Peyer's patch (tissue), 4 donors: ENCODE measurements at regions not wholly inside any gene's neighbourhood (a gene's known extent, or its start where the extent isn't known, plus 50 kb on each side); places are given as distances from the start of the nearest gene placed in this dataset.
"Not testable (repeated sequence)": the region's sequence is repeated elsewhere in the genome, so short reads cannot be mapped to it uniquely, and the experiment has no call there.

Source experiments
- DNase-seq, 3 donors: peaks; one replicate each; pipeline ENCODE4 v3.0.0-alpha.2; 2017 to 2019
- H3K27ac ChIP-seq, 4 donors: fragments of 200-600 bp; sonication (generic); one replicate each; pipeline ENCODE4 v1.5.1; 2016 to 2019
- H3K27me3 ChIP-seq, 2 donors: fragments of 200-600 bp; sonication (generic); one replicate each; pipeline ENCODE4 v1.5.1; 2019
- H3K36me3 ChIP-seq, 3 donors: fragments of 200-600 bp; sonication (generic); one replicate each; pipeline ENCODE4 v1.5.1; 2016 to 2019
- H3K4me1 ChIP-seq, 4 donors: fragments of 200-600 bp; sonication (generic); one replicate each; pipeline ENCODE4 v1.5.1; 2016 to 2019
- H3K4me3 ChIP-seq, 4 donors: fragments of 200-600 bp; sonication (generic); 1 replicate in 3 of 4; 2 replicates in 1 of 4; pipeline ENCODE4 v1.5.1; 2016 to 2019; ENCODE audit warnings: mild to moderate bottlenecking in 1 of 4
- H3K9me3 ChIP-seq, 4 donors: fragments of 200-600 bp; sonication (generic); one replicate each; pipeline ENCODE4 v1.5.1; 2016 to 2019; ENCODE audit warnings: mild to moderate bottlenecking in 1 of 4
- POLR2A ChIP-seq, 2 donors: fragments of 450-650 bp; IDR thresholded peaks; one replicate each; pipeline ENCODE4 v1.5.1; 2017; ENCODE audit warnings: antibody characterized with exemption in 2 of 2, mild to moderate bottlenecking in 2 of 2, moderate library complexity in 2 of 2
- TF ChIP-seq, protein P1 (sequence below), 6 experiments: fragments of 450-650 bp in 4 of 6; fragments of 200-600 bp in 2 of 6; sonication (generic) in 1 of 6; IDR thresholded peaks; one replicate each; pipeline ENCODE4 v1.5.1; 2017 to 2019; ENCODE audit warnings: antibody characterized with exemption in 6 of 6, mild to moderate bottlenecking in 3 of 6, moderate library complexity in 1 of 6

DNA sequence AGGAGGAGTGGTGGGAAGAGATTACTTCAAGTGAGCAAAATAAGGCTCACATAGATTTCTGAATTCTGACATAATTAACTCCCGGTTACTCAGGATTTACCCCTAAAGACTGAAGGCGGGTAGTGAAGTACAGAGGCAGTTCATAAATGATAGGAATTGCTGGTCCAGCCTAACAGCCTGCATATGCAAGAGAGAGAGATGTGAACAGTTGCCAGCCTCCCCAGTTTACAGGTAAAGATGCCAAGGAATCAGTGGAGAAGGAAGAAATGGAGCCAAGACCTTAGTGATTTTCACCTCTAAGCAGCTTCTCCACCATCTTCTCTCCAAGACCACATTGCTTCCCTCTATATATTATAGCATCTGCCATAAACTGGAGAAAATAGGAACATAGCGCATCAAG is 91.8 kb upstream of the THUMPD2 start:
- no peak overlapping the region for H3K4me3 ChIP-seq
- no peaks in the 10 kb centered on the region for H3K36me3 ChIP-seq
- no peaks in the 10 kb centered on the region for H3K27me3 ChIP-seq
- no peak for DNase-seq
- H3K9me3 ChIP-seq: no peaks in the 10 kb centered on the region
- TF ChIP-seq, protein P1, sequence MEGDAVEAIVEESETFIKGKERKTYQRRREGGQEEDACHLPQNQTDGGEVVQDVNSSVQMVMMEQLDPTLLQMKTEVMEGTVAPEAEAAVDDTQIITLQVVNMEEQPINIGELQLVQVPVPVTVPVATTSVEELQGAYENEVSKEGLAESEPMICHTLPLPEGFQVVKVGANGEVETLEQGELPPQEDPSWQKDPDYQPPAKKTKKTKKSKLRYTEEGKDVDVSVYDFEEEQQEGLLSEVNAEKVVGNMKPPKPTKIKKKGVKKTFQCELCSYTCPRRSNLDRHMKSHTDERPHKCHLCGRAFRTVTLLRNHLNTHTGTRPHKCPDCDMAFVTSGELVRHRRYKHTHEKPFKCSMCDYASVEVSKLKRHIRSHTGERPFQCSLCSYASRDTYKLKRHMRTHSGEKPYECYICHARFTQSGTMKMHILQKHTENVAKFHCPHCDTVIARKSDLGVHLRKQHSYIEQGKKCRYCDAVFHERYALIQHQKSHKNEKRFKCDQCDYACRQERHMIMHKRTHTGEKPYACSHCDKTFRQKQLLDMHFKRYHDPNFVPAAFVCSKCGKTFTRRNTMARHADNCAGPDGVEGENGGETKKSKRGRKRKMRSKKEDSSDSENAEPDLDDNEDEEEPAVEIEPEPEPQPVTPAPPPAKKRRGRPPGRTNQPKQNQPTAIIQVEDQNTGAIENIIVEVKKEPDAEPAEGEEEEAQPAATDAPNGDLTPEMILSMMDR (IDR thresholded peaks at IDR 0.05): no peak
- TF ChIP-seq POLR2A (IDR thresholded peaks at IDR 0.05): no peak
- no peak overlapping the region for H3K27ac ChIP-seq
- H3K4me1 ChIP-seq: no peaks in the 10 kb centered on the region

DNA sequence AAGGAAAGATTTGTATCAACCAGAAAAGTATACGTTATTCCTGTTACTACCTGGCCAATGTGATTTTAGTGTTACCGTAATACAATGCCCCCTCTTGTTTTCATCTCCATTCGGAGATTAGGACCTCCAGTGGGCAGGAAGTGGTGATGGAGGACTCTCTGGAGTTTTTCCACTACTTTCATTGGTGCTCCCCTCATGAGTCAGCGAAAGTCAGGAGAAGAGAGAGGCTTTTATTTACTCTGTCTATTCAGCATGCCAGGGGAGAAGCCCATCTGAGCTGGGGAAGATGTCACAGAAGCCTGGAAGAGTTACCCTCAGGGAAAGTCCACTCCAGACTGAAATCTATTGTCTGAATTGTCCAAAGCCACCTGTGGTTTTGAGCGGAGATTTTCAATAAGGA is 88.2 kb upstream of the THUMPD2 start:
- Histone ChIP-seq H3K4me3 (no peak overlapping the region), H3K36me3 (no peaks in the 10 kb centered on the region), H3K4me1 (no peaks in the 10 kb centered on the region), H3K27ac (no peak overlapping the region), H3K27me3 (no peaks in the 10 kb centered on the region), H3K9me3 (no peaks in the 10 kb centered on the region)
- TF ChIP-seq POLR2A (IDR thresholded peaks at IDR 0.05): no peak
- TF ChIP-seq, protein P1 (IDR thresholded peaks at IDR 0.05): no peak
- DNase-seq: no peak

DNA sequence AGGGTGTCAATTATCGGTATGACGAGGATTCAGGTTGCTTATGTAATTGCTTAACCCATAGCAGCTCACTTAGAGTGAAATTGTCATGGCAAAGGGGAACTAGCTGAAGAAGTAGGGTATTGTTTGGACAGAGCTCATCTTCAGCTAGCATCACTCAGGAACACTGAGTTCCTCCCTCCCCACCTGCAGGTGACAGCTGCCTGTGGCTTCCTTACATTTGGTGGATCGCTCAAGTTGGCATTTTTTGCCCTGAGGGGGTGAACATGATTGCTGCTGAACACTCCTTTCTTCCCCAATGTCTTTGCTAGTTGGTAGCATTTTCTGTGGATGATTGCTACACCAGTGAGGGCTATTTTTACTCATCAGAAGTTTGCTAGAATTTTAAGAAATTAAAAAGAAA is 86.7 kb upstream of the THUMPD2 start:
- no peaks in the 10 kb centered on the region for H3K36me3 ChIP-seq
- no peak for DNase-seq
- H3K9me3 ChIP-seq: no peaks in the 10 kb centered on the region
- no peak overlapping the region for H3K27ac ChIP-seq
- no peak for TF ChIP-seq POLR2A (IDR thresholded peaks at IDR 0.05)
- TF ChIP-seq, protein P1 (IDR thresholded peaks at IDR 0.05): no peak
- H3K4me1 ChIP-seq: no peaks in the 10 kb centered on the region
- H3K27me3 ChIP-seq: no peaks in the 10 kb centered on the region
- H3K4me3 ChIP-seq: no peak overlapping the region

DNA sequence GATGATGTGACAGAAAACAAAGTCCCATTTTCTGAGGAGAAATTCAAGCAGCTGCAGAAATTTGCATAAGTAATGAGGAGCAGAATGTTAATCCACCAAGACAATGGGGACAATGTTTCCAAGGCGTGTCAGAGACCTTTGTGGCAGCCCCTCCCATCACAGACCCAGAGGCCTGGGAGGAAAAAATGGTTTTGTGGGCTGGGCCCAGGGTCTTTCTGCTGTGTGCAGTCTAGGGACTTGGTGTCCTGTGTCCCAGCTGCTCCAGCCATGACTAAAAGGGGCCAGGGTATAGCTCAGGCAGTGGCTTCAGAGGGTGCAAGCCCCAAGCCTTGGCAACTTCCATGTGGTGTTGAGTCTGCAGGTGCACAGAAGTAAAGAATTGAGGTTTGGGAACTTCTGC is 84.6 kb upstream of the THUMPD2 start:
- not testable (repeated sequence) for DNase-seq, H3K9me3 ChIP-seq

DNA sequence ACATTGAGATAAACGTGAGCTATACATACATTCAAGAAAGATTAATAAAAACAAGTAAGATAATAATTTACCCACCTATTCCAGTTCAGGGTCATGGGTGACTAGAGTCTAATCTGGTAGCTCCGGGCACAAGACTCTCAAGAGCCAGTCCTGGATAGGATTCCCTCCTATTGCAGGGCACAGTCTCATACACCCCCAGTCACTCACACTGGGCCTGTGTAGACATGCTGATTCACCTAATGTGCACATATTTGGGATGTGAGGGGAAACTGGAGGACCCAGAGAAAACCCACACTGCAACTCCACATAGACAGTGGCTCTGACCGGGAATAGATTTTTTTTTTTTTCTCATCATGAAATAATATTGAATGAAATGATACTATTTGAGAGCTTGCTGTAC is 81.5 kb upstream of the THUMPD2 start:
- H3K27ac ChIP-seq: no peak overlapping the region

More for the DNA sequence above, 84.6 kb upstream of the THUMPD2 start:
- not testable (repeated sequence) for H3K36me3 ChIP-seq, H3K27ac ChIP-seq, H3K27me3 ChIP-seq, H3K4me1 ChIP-seq, H3K4me3 ChIP-seq

DNA sequence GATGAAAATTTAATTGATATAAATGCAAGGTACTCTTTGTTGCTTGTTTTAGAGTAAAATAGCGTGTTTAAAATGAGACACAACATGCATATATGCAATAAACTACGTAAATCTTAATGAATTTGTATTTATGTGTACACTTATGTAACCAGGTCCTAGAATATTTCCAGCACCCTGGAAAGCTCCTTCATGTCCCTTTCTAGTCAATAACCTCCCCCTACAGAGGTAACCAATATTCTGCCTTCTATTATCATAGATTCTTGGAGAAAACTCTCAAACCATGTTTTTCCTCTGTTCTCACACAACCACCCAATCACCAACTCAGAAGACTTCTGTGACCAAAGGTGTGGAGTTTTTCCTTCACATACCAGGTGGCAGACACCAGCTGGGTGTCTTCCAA is 79.6 kb upstream of the THUMPD2 start:
- no peak for TF ChIP-seq POLR2A (IDR thresholded peaks at IDR 0.05)
- TF ChIP-seq, protein P1 (IDR thresholded peaks at IDR 0.05): no peak
- Histone ChIP-seq H3K27ac (no peak overlapping the region), H3K27me3 (no peaks in the 10 kb centered on the region), H3K4me1 (no peaks in the 10 kb centered on the region), H3K4me3 (no peak overlapping the region), H3K36me3 (no peaks in the 10 kb centered on the region), H3K9me3 (no peaks in the 10 kb centered on the region)
- DNase-seq: no peak

More for the DNA sequence above, 81.5 kb upstream of the THUMPD2 start:
- Histone ChIP-seq H3K9me3 (no peaks in the 10 kb centered on the region), H3K27me3 (no peaks in the 10 kb centered on the region), H3K36me3 (no peaks in the 10 kb centered on the region), H3K4me1 (no peaks in the 10 kb centered on the region), H3K4me3 (no peak overlapping the region)
- no peak for TF ChIP-seq POLR2A (IDR thresholded peaks at IDR 0.05)
- TF ChIP-seq, protein P1 (IDR thresholded peaks at IDR 0.05): no peak
- no peak for DNase-seq
